Uterus (tissue), 2 donors: ENCODE measurements at regions not wholly inside any gene's neighbourhood (a gene's known extent, or its start where the extent isn't known, plus 50 kb on each side); places are given as distances from the start of the nearest gene placed in this dataset.

Experiments
- POLR2A ChIP-seq, 2 donors: fragments of 450-650 bp; IDR thresholded peaks; one replicate each; pipeline ENCODE4 v1.6.1; 2016; ENCODE audit warnings: antibody characterized with exemption in 2 of 2, mild to moderate bottlenecking in 1 of 2, moderate library complexity in 1 of 2
- TF ChIP-seq, protein P1 (sequence below), 4 experiments: fragments of 200-600 bp in 2 of 4; fragments of 450-650 bp in 2 of 4; sonication (generic) in 2 of 4; IDR thresholded peaks; one replicate each; pipeline ENCODE4 v1.5.1; 2016 to 2019; ENCODE audit warnings: antibody characterized with exemption in 4 of 4, mild to moderate bottlenecking in 2 of 4, moderate library complexity in 1 of 4

DNA sequence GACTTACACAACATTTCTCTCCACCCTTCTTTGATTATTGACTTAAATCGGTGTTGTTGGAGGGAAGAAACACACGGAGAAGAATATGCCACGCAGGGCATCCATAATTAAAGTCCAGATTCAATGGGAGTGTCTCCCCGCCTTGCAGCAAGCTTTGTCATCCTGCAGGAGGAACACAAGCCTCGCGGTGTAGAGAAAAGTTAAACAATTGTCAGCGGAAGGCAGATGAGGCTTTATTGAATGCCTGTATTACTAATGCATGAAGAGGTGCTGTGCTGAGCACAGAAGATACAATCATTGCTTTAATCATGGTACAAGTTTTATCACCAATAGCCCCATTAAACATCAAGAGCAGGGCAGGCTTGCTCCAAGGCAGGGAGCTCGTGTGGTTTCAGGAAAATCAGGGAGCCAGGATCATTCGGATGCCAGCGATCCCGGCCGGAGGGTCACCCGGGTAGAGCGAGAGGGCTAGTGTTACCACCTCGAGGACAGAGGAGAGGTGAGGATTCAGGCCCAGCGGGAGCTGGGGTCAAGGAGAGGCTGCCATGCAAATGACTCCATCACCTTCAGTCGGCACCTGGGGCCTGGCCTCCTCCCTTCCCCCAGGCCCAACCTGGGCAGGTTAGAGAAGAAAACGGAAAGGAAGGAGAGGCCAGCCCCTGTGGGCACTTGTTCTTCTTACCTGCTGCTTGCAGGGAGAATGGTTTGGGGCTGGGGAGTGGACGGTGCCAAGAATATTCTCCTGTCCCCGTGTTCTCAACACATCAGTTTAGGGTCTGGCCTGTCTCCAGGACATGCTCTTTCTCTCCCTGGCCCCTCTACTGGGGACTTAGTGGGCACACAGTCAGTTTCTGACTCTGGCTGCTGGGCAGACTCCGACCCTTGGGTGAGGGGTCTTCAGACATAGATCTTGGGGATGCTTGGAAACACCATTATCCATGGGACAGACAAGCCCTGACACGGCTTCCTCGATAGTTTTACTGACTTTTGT lies 289.5 kb downstream of the IRX2 start:
- TF ChIP-seq, protein P1, sequence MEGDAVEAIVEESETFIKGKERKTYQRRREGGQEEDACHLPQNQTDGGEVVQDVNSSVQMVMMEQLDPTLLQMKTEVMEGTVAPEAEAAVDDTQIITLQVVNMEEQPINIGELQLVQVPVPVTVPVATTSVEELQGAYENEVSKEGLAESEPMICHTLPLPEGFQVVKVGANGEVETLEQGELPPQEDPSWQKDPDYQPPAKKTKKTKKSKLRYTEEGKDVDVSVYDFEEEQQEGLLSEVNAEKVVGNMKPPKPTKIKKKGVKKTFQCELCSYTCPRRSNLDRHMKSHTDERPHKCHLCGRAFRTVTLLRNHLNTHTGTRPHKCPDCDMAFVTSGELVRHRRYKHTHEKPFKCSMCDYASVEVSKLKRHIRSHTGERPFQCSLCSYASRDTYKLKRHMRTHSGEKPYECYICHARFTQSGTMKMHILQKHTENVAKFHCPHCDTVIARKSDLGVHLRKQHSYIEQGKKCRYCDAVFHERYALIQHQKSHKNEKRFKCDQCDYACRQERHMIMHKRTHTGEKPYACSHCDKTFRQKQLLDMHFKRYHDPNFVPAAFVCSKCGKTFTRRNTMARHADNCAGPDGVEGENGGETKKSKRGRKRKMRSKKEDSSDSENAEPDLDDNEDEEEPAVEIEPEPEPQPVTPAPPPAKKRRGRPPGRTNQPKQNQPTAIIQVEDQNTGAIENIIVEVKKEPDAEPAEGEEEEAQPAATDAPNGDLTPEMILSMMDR (IDR thresholded peaks at IDR 0.05) = no peak
- TF ChIP-seq POLR2A (IDR thresholded peaks at IDR 0.05) = no peak
